ENCODE measurements at regions not wholly inside any gene's neighbourhood (a gene's known extent, or its start where the extent isn't known, plus 50 kb on each side); places are given as distances from the start of the nearest gene placed in this dataset.

DNA sequence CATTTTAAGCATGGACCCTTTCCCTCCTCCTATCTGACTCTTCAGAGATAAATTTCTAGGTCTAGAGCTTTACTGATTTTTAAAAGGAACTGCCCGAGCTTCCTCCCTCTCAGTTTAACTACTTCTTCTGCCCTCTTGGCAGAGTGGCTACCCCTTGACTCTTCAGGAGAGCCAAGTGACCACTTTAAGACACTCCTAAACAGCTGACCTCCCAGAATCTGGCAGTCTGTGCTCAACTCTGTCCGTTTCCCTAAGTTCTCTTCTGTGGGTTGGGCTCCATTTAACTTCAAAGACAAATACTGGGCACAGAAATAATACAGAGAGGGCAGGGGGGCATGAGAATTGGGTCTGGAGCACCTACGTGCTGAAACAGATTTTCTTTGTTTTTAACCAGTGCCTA is 196.3 kb upstream of the FOXD3 start:
- H3K27ac ChIP-seq = peak overlapping the region; percentile 89
- no peaks in the 10 kb centered on the region for H3K36me3 ChIP-seq (replicated peaks)
- H3K27me3 ChIP-seq (replicated peaks) = no peaks in the 10 kb centered on the region
- H3K4me3 ChIP-seq (ENCODE audit: low read depth, low read length) = no peak overlapping the region
- no peak for TF ChIP-seq CTCF (IDR thresholded peaks at IDR 0.05; ENCODE audit: low read depth, low read length, missing control alignments)
- in situ Hi-C loops (cut with HindIII; ENCODE audit: low pct_ligation_motif_present, low sequenced_read_pairs) = no loop called here
- DNase-seq = no peak

DNA sequence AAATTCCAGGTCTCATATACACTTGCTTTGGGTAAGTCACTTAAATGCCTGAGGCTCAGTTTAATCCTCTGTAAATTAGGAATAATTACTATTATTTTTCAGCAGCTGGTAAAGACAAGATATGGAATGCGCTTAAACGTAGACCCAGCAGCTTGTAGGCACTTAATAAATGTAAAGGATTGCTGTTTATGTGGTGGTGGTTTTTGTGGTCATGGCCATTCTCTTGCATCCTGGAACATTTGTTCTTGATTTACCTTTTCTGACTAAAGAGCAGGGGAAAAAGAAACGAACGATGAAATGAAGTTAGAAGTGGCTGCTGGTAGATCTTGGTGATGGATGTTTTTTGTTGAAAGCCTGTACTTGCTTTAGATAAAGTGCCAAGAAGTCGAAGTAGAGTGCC is 195.0 kb upstream of the FOXD3 start:
- TF ChIP-seq CTCF (IDR thresholded peaks at IDR 0.05; ENCODE audit: low read depth, low read length, missing control alignments) = no peak
- no peaks in the 10 kb centered on the region for H3K36me3 ChIP-seq (replicated peaks)
- H3K27ac ChIP-seq = no peak overlapping the region
- no peak overlapping the region for H3K4me3 ChIP-seq (ENCODE audit: low read depth, low read length)
- H3K27me3 ChIP-seq (replicated peaks) = no peaks in the 10 kb centered on the region
- DNase-seq = no peak
- in situ Hi-C loops (cut with HindIII; ENCODE audit: low pct_ligation_motif_present, low sequenced_read_pairs) = no loop called here

DNA sequence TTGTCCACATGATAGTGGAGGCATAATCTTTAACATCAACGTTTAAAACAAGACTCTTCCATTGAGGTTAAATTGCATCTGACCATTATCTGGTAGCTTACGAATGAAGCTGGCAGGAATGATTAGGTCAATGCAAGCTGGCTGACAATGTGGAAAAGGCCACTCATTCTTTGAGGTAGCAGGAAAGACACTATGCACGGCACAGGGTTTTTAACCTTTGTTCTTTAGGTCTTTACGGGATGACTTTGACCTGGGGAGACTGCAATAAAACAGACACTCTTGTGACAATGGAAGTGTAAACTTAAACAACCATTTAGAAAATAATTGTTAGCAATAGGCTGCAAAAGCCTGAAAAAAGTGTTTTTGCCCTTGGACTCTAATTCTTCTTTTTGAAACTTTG is 193.8 kb upstream of the FOXD3 start:
- H3K4me3 ChIP-seq (ENCODE audit: low read depth, low read length) = no peak overlapping the region
- no peak for TF ChIP-seq CTCF (IDR thresholded peaks at IDR 0.05; ENCODE audit: low read depth, low read length, missing control alignments)
- in situ Hi-C loops (cut with HindIII; ENCODE audit: low pct_ligation_motif_present, low sequenced_read_pairs) = no loop called here

GRCh38 chr1:63129184-63129583 is 193.2 kb upstream of the FOXD3 start:
- DNase-seq = no peak
- Histone ChIP-seq H3K36me3 (replicated peaks) (no peaks in the 10 kb centered on the region), H3K27me3 (replicated peaks) (no peaks in the 10 kb centered on the region), H3K27ac (no peak overlapping the region), H3K4me3 (ENCODE audit: low read depth, low read length) (no peak overlapping the region)
- no peak for TF ChIP-seq CTCF (IDR thresholded peaks at IDR 0.05; ENCODE audit: low read depth, low read length, missing control alignments)
- in situ Hi-C loops (cut with HindIII; ENCODE audit: low pct_ligation_motif_present, low sequenced_read_pairs) = no loop called here

More for the DNA sequence above, 193.8 kb upstream of the FOXD3 start:
- DNase-seq = no peak
- Histone ChIP-seq H3K27ac (no peak overlapping the region), H3K27me3 (replicated peaks) (no peaks in the 10 kb centered on the region), H3K36me3 (replicated peaks) (no peaks in the 10 kb centered on the region)

DNA sequence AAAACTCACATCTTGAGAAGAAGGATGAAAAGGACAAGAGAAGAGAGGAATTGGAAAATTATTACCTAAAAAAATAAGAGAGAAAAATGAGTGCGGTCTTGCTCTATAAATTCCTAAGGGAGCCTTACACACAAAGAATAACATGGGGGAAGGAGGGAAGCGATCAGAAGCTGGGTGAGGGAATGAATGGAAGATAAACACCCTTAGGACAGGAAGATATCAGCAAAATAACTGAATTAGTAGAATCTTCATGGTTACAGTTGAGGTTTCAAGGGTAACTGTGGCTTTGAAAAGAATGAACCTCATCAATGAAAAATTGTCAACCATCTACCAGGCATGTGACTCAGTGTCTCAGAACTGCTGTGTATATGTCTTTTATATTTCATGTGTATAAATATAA is 192.5 kb upstream of the FOXD3 start:
- Histone ChIP-seq H3K27me3 (replicated peaks) (no peaks in the 10 kb centered on the region), H3K4me3 (ENCODE audit: low read depth, low read length) (no peak overlapping the region), H3K36me3 (replicated peaks) (no peaks in the 10 kb centered on the region), H3K27ac (peak overlapping the region; percentile 32)
- no peak for TF ChIP-seq CTCF (IDR thresholded peaks at IDR 0.05; ENCODE audit: low read depth, low read length, missing control alignments)
- in situ Hi-C loops (cut with HindIII; ENCODE audit: low pct_ligation_motif_present, low sequenced_read_pairs) = no loop called here
- peak; percentile 37 for DNase-seq

DNA sequence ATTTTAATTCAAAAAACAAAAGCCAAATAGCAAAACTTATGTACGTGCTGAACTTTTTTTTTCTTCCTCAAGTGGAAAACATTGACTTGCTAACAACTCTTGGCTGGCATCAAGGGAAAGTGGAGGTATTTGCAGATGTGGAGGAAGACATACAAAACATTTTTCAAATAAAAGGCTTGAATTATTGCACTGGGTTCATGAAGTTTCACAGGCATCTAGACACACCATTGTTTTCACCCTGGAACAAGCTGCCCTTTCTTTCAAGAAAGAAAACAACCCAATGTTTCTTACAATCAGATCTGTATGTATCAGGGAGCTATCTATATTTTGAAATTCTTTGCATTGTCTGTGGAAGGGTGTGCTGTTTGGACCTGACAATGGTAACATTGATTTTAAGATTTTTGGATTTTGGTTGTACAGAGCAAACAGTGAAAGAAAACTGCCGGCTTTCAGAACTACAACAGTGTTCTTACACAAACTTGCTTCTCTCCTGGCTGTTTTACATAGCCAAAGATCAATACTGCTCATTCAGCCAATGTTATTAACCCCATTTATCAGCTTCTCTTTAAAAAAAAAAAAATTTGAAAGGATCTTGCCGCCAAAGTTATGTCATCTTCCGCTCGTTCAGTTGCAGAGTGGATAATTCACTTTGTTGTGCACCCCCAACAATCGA is 187.7 kb upstream of the FOXD3 start:
- H3K27me3 ChIP-seq (replicated peaks) = no peaks in the 10 kb centered on the region
- TF ChIP-seq CTCF (IDR thresholded peaks at IDR 0.05; ENCODE audit: low read depth, low read length, missing control alignments) = no peak
- in situ Hi-C loops (cut with HindIII; ENCODE audit: low pct_ligation_motif_present, low sequenced_read_pairs) = no loop called here
- H3K4me3 ChIP-seq (ENCODE audit: low read depth, low read length) = no peak overlapping the region
- H3K27ac ChIP-seq = no peak overlapping the region
- no peak for DNase-seq
- no peaks in the 10 kb centered on the region for H3K36me3 ChIP-seq (replicated peaks)
